ENCODE measurements at regions not wholly inside any gene's neighbourhood (a gene's known extent, or its start where the extent isn't known, plus 50 kb on each side); places are given as distances from the start of the nearest gene placed in this dataset.

GRCh38 chr3:182399978-182400737, 393.1 kb upstream of the ATP11B start:
- Mint-ChIP-seq H3K9me3 (ENCODE audit: unreplicated experiment) (no peaks in the 10 kb centered on the region), H3K36me3 (ENCODE audit: unreplicated experiment) (no peaks in the 10 kb centered on the region), H3K4me1 (ENCODE audit: unreplicated experiment) (peaks cover 13% of the 10 kb centered on the region), H3K27me3 (ENCODE audit: unreplicated experiment) (peaks cover 2% of the 10 kb centered on the region), H3K27ac (ENCODE audit: unreplicated experiment) (peak overlapping the region; percentile 80), H3K4me3 (ENCODE audit: unreplicated experiment) (peak overlapping the region; percentile 6)
- TF ChIP-seq, protein P1, sequence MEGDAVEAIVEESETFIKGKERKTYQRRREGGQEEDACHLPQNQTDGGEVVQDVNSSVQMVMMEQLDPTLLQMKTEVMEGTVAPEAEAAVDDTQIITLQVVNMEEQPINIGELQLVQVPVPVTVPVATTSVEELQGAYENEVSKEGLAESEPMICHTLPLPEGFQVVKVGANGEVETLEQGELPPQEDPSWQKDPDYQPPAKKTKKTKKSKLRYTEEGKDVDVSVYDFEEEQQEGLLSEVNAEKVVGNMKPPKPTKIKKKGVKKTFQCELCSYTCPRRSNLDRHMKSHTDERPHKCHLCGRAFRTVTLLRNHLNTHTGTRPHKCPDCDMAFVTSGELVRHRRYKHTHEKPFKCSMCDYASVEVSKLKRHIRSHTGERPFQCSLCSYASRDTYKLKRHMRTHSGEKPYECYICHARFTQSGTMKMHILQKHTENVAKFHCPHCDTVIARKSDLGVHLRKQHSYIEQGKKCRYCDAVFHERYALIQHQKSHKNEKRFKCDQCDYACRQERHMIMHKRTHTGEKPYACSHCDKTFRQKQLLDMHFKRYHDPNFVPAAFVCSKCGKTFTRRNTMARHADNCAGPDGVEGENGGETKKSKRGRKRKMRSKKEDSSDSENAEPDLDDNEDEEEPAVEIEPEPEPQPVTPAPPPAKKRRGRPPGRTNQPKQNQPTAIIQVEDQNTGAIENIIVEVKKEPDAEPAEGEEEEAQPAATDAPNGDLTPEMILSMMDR (IDR thresholded peaks at IDR 0.05), result no peak
- DNase-seq (ENCODE audit: extremely low spot score, unreplicated experiment), result no peak

DNA sequence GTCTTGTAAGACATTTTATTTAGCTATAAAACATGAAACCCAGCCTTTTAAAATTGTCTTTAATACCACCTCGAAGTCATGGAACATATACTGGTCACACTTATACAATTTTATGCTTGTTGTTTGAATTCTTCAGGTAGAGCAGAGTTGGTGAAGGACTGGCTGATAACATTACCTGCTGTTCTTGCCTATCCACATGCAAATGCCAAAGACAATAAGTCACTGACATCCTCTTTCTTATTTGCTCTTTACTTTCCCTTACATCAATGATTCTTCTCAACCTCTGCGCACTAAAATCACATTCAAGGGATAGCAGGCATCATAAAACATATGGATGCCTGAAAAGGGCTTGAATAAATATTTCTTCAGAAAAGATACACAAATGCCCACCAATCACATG, 392.5 kb upstream of the ATP11B start:
- no peak for DNase-seq (ENCODE audit: extremely low spot score, unreplicated experiment)
- peaks cover 18% of the 10 kb centered on the region for H3K4me1 Mint-ChIP-seq (ENCODE audit: unreplicated experiment)
- peaks cover 2% of the 10 kb centered on the region for H3K27me3 Mint-ChIP-seq (ENCODE audit: unreplicated experiment)
- peak overlapping the region; percentile 80 for H3K27ac Mint-ChIP-seq (ENCODE audit: unreplicated experiment)
- TF ChIP-seq, protein P1 (IDR thresholded peaks at IDR 0.05), result no peak
- no peaks in the 10 kb centered on the region for H3K9me3 Mint-ChIP-seq (ENCODE audit: unreplicated experiment)
- no peaks in the 10 kb centered on the region for H3K36me3 Mint-ChIP-seq (ENCODE audit: unreplicated experiment)
- H3K4me3 Mint-ChIP-seq (ENCODE audit: unreplicated experiment), result no peak overlapping the region

DNA sequence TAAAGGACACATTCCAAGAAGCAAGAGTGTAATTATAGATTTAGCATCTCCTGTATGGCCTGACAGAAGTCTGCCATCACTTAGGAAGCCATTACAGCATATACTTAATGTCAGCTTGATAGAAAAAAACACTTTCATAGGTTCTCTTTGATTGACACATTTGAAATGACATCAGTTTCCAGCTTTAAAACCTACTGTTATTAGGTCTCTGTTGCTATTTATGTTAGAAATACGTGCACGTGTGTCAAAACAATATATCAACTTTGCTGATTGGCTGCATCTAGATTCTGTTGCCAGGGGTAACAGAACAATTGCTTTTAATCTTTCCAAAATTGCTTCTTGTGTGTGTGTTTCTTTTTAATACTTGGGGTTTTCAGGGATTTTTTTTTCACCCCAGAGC, 389.3 kb upstream of the ATP11B start:
- H3K9me3 Mint-ChIP-seq (ENCODE audit: unreplicated experiment), result no peaks in the 10 kb centered on the region

DNA sequence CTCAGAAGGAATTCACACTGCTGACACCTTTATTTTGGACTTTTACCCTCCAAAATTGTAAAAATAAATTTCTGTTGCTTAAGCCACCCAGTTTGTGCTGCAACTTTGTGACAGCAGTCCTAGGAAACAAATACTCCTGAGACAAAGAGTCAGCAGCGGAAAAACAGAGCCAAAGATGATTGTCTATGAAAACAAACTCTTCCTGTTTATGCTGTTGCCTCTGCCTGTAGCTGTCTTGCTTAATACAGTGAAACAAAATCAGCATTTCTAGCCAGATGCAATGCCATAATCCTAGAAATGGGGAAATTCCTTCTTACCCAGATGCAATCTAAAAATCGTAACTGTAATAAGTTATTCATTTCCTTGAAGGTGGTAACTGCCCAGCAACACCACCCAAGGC, 387.5 kb upstream of the ATP11B start:
- peak overlapping the region; percentile 12 for H3K27ac Mint-ChIP-seq (ENCODE audit: unreplicated experiment)
- TF ChIP-seq, protein P1 (IDR thresholded peaks at IDR 0.05), result no peak
- H3K4me3 Mint-ChIP-seq (ENCODE audit: unreplicated experiment), result no peak overlapping the region
- H3K4me1 Mint-ChIP-seq (ENCODE audit: unreplicated experiment), result peaks cover 17% of the 10 kb centered on the region
- H3K9me3 Mint-ChIP-seq (ENCODE audit: unreplicated experiment), result no peaks in the 10 kb centered on the region
- peaks cover 18% of the 10 kb centered on the region for H3K27me3 Mint-ChIP-seq (ENCODE audit: unreplicated experiment)
- no peaks in the 10 kb centered on the region for H3K36me3 Mint-ChIP-seq (ENCODE audit: unreplicated experiment)
- no peak for DNase-seq (ENCODE audit: extremely low spot score, unreplicated experiment)

More for the DNA sequence above, 389.3 kb upstream of the ATP11B start:
- DNase-seq (ENCODE audit: extremely low spot score, unreplicated experiment), result no peak
- H3K27ac Mint-ChIP-seq (ENCODE audit: unreplicated experiment), result no peak overlapping the region
- H3K27me3 Mint-ChIP-seq (ENCODE audit: unreplicated experiment), result peaks cover 11% of the 10 kb centered on the region
- peaks cover 26% of the 10 kb centered on the region for H3K4me1 Mint-ChIP-seq (ENCODE audit: unreplicated experiment)
- H3K4me3 Mint-ChIP-seq (ENCODE audit: unreplicated experiment), result no peak overlapping the region
- TF ChIP-seq, protein P1 (IDR thresholded peaks at IDR 0.05), result no peak
- no peaks in the 10 kb centered on the region for H3K36me3 Mint-ChIP-seq (ENCODE audit: unreplicated experiment)

DNA sequence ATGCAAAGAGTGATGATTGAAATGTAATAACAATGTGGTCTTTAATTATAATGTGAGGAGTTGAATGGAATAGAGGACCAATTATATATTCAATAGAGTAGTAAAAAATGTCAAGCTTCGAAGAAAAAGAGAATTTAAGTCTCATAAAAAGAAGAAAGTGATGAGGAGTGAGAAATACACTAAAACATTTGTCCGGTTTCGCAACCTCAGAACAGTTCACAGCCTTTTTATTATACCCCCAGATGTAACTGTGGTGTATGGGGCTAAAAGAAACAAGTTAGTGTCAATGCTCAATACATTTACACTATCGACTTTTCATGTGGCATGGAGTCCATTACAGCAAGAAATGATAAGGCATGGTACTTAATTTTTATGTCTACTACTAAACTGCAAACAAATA, 386.5 kb upstream of the ATP11B start:
- no peak for DNase-seq (ENCODE audit: extremely low spot score, unreplicated experiment)
- Mint-ChIP-seq H3K4me3 (ENCODE audit: unreplicated experiment) (no peak overlapping the region), H3K36me3 (ENCODE audit: unreplicated experiment) (no peaks in the 10 kb centered on the region), H3K4me1 (ENCODE audit: unreplicated experiment) (peaks cover 14% of the 10 kb centered on the region), H3K27me3 (ENCODE audit: unreplicated experiment) (peaks cover 22% of the 10 kb centered on the region), H3K9me3 (ENCODE audit: unreplicated experiment) (no peaks in the 10 kb centered on the region), H3K27ac (ENCODE audit: unreplicated experiment) (no peak overlapping the region)
- TF ChIP-seq, protein P1 (IDR thresholded peaks at IDR 0.05), result no peak

Data from osteocyte (in vitro differentiated cells).